DOHH2 (cell line): ENCODE measurements at regions not wholly inside any gene's neighbourhood (a gene's known extent, or its start where the extent isn't known, plus 50 kb on each side); places are given as distances from the start of the nearest gene placed in this dataset.

Source experiments
- H3F3A ChIP-seq: fragments of 200-600 bp; sonication (generic), shearing (Covaris generic); 2 replicates; pipeline ENCODE4 v1.6.0; 2016; ENCODE audit warnings: antibody characterized with exemption, mild to moderate bottlenecking; ENCODE audit not compliant: control insufficient read depth, insufficient read depth
- H3K27ac ChIP-seq: fragments of 200-600 bp; sonication (generic); 2 replicates; pipeline ENCODE4 v1.5.1; 2014; ENCODE audit warnings: low read depth, mild to moderate bottlenecking, low read length, moderate library complexity
- H3K27me3 ChIP-seq: fragments of 200-600 bp; sonication (generic); 2 replicates; pipeline ENCODE4 v1.6.1; 2014; ENCODE audit warnings: mild to moderate bottlenecking, low read length, mixed read lengths; ENCODE audit not compliant: control insufficient read depth
- H3K36me3 ChIP-seq: fragments of 200-600 bp; sonication (generic); 2 replicates; pipeline ENCODE4 v1.6.1; 2014; ENCODE audit warnings: mild to moderate bottlenecking, low read length, moderate library complexity, mixed read lengths; ENCODE audit not compliant: control insufficient read depth
- H3K4me1 ChIP-seq: fragments of 200-600 bp; sonication (generic); 2 replicates; pipeline ENCODE4 v1.6.1; 2014; ENCODE audit warnings: mild to moderate bottlenecking, low read length, mixed read lengths; ENCODE audit not compliant: control insufficient read depth
- H3K4me2 ChIP-seq: fragments of 200-600 bp; sonication (generic); 2 replicates; pipeline ENCODE4 v1.6.0; 2014; ENCODE audit warnings: mild to moderate bottlenecking, low read length, moderate library complexity
- H3K4me3 ChIP-seq: fragments of 200-600 bp; sonication (generic); 2 replicates; pipeline ENCODE4 v1.5.1; 2014; ENCODE audit warnings: mild to moderate bottlenecking, low read length, mixed read lengths
- H3K79me2 ChIP-seq: fragments of 200-600 bp; sonication (generic); 2 replicates; pipeline ENCODE4 v1.6.1; 2014; ENCODE audit warnings: mild to moderate bottlenecking, low read length, mixed read lengths; ENCODE audit not compliant: control insufficient read depth
- H3K9me2 ChIP-seq: fragments of 200-600 bp; sonication (generic); replicated peaks from 2 replicates; pipeline ENCODE4 v1.6.1; 2014; ENCODE audit warnings: mild to moderate bottlenecking, low read length, mixed read lengths; ENCODE audit not compliant: control insufficient read depth
- H3K9me3 ChIP-seq: fragments of 200-600 bp; sonication (generic); 2 replicates; pipeline ENCODE4 v1.6.1; 2014; ENCODE audit warnings: antibody characterized with exemption, low read length, mixed read lengths; ENCODE audit not compliant: control insufficient read depth, insufficient read depth
- H4K20me1 ChIP-seq: fragments of 200-600 bp; sonication (generic); 2 replicates; pipeline ENCODE4 v1.6.0; 2014; ENCODE audit warnings: low read depth, mild to moderate bottlenecking, antibody characterized with exemption, low read length, moderate library complexity; ENCODE audit not compliant: control insufficient read depth, insufficient read depth
- EZH2phosphoT487 ChIP-seq: fragments of 200-600 bp; sonication (generic); IDR thresholded peaks from 2 replicates; pipeline ENCODE4 v1.6.1; 2017; ENCODE audit warnings: borderline replicate concordance, mild to moderate bottlenecking, antibody characterized with exemption, low read length, moderate library complexity, mixed read lengths
- TF ChIP-seq, protein P1 (sequence below): fragments of 200-600 bp; sonication (generic); IDR thresholded peaks from one replicate; pipeline ENCODE4 v1.5.1; 2014; ENCODE audit warnings: antibody characterized with exemption, mild to moderate bottlenecking, low read depth, low read length; ENCODE audit not compliant: poor library complexity, severe bottlenecking

GRCh38 chr10:43939939-43940820 is 291.5 kb upstream of the ZNF32 start:
- Histone ChIP-seq H3K9me3 (no peaks in the 10 kb centered on the region), H3K4me3 (no peak overlapping the region), H4K20me1 (no peaks in the 10 kb centered on the region), H3K27me3 (peaks cover 13% of the 10 kb centered on the region; the same call in 1 of the 2 replicates), H3K4me1 (no peaks in the 10 kb centered on the region), H3K4me2 (no peak overlapping the region), H3K9me2 (no peaks in the 10 kb centered on the region), H3F3A (no peaks in the 10 kb centered on the region), H3K36me3 (no peaks in the 10 kb centered on the region), H3K27ac (no peak overlapping the region), H3K79me2 (no peaks in the 10 kb centered on the region)
- TF ChIP-seq, protein P1, sequence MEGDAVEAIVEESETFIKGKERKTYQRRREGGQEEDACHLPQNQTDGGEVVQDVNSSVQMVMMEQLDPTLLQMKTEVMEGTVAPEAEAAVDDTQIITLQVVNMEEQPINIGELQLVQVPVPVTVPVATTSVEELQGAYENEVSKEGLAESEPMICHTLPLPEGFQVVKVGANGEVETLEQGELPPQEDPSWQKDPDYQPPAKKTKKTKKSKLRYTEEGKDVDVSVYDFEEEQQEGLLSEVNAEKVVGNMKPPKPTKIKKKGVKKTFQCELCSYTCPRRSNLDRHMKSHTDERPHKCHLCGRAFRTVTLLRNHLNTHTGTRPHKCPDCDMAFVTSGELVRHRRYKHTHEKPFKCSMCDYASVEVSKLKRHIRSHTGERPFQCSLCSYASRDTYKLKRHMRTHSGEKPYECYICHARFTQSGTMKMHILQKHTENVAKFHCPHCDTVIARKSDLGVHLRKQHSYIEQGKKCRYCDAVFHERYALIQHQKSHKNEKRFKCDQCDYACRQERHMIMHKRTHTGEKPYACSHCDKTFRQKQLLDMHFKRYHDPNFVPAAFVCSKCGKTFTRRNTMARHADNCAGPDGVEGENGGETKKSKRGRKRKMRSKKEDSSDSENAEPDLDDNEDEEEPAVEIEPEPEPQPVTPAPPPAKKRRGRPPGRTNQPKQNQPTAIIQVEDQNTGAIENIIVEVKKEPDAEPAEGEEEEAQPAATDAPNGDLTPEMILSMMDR = no peak
- no peak for TF ChIP-seq EZH2phosphoT487

DNA sequence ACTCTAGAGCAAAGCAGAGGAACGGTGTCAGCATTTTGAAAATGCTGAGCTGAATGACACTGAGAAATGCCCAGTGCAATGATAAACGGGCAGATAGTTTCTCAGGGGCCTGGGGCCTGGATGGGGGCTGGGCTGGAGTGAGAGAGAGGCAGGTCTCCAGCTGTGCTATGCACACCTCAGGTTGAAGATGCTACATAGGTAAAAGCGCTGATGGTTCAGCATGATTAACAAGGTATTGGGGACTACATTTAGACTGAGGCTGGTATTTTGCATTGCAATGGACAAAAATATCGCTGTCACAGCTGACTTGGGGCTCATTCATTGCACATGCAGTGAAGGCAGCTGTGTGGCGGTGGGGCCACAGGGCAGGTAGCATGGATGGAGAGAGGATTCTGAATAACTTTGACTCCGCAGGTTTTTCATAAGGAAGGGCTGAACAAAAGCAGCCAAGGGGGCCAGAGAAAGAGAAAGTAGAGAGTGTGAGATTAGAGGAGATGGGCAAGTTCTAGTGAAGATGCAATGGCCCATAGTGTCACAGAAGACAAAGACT is 290.8 kb upstream of the ZNF32 start:
- no peak overlapping the region for H3K4me3 ChIP-seq
- H3K27ac ChIP-seq = no peak overlapping the region
- no peaks in the 10 kb centered on the region for H3K9me3 ChIP-seq
- TF ChIP-seq, protein P1 = no peak
- no peak for TF ChIP-seq EZH2phosphoT487
- H3K27me3 ChIP-seq = peaks cover 9% of the 10 kb centered on the region; the same call in 1 of the 2 replicates
- H3K79me2 ChIP-seq = no peaks in the 10 kb centered on the region
- no peak overlapping the region for H3K4me2 ChIP-seq
- no peaks in the 10 kb centered on the region for H4K20me1 ChIP-seq
- H3K9me2 ChIP-seq = no peaks in the 10 kb centered on the region
- no peaks in the 10 kb centered on the region for H3K36me3 ChIP-seq
- no peaks in the 10 kb centered on the region for H3K4me1 ChIP-seq
- no peaks in the 10 kb centered on the region for H3F3A ChIP-seq

- H3K79me2 ChIP-seq = no peaks in the 10 kb centered on the region
- TF ChIP-seq, protein P1 = no peak
- no peak for TF ChIP-seq EZH2phosphoT487
- no peaks in the 10 kb centered on the region for H3K4me1 ChIP-seq
- no peak overlapping the region for H3K4me3 ChIP-seq
- no peaks in the 10 kb centered on the region for H3K36me3 ChIP-seq
- H3K27ac ChIP-seq = no peak overlapping the region
- no peaks in the 10 kb centered on the region for H4K20me1 ChIP-seq
- no peaks in the 10 kb centered on the region for H3F3A ChIP-seq
- H3K9me3 ChIP-seq = no peaks in the 10 kb centered on the region
- H3K9me2 ChIP-seq = no peaks in the 10 kb centered on the region
- peaks cover 6% of the 10 kb centered on the region; the same call in 1 of the 2 replicates for H3K27me3 ChIP-seq
- no peak overlapping the region for H3K4me2 ChIP-seq
These were observed 290.1 kb upstream of the ZNF32 start for GRCh38 chr10:43938810-43939209.
